ENCODE measurements at regions not wholly inside any gene's neighbourhood (a gene's known extent, or its start where the extent isn't known, plus 50 kb on each side); places are given as distances from the start of the nearest gene placed in this dataset.

DNA sequence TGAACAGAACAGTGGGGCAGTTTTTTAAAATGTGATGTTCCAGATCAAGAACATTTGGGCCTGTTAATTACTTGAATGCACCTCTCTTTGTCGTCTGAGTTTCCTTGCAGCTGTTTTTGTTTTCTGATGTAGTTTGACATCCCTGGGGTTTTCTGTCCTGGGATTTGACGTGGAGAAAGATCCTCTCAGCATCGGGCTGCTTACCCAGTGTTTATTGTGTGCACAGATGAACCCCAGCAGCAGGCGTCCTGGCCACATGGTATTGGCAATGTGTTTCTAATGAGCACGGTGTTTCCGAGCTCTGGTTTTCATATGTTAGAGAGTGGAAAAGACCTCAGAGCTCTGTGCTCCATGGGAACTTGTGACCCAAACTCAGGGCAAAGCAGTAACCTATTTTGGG lies 191.1 kb upstream of the IRX3 start:
- no peak for DNase-seq (ENCODE audit: low read depth)
- H3K4me3 ChIP-seq (ENCODE audit: low read depth, low read length), result no peak overlapping the region
- TF ChIP-seq POLR2A (IDR thresholded peaks at IDR 0.05; ENCODE audit: extremely low read depth, insufficient read length) (no peak), MYC (IDR thresholded peaks at IDR 0.05; ENCODE audit: low read depth, low read length) (no peak)
- TF ChIP-seq, protein P1, sequence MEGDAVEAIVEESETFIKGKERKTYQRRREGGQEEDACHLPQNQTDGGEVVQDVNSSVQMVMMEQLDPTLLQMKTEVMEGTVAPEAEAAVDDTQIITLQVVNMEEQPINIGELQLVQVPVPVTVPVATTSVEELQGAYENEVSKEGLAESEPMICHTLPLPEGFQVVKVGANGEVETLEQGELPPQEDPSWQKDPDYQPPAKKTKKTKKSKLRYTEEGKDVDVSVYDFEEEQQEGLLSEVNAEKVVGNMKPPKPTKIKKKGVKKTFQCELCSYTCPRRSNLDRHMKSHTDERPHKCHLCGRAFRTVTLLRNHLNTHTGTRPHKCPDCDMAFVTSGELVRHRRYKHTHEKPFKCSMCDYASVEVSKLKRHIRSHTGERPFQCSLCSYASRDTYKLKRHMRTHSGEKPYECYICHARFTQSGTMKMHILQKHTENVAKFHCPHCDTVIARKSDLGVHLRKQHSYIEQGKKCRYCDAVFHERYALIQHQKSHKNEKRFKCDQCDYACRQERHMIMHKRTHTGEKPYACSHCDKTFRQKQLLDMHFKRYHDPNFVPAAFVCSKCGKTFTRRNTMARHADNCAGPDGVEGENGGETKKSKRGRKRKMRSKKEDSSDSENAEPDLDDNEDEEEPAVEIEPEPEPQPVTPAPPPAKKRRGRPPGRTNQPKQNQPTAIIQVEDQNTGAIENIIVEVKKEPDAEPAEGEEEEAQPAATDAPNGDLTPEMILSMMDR (IDR thresholded peaks at IDR 0.05; ENCODE audit: low read depth, low read length), result no peak
- TF ChIP-seq, protein P2, sequence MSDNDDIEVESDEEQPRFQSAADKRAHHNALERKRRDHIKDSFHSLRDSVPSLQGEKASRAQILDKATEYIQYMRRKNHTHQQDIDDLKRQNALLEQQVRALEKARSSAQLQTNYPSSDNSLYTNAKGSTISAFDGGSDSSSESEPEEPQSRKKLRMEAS (IDR thresholded peaks at IDR 0.05; ENCODE audit: low read depth, low read length), result no peak

DNA sequence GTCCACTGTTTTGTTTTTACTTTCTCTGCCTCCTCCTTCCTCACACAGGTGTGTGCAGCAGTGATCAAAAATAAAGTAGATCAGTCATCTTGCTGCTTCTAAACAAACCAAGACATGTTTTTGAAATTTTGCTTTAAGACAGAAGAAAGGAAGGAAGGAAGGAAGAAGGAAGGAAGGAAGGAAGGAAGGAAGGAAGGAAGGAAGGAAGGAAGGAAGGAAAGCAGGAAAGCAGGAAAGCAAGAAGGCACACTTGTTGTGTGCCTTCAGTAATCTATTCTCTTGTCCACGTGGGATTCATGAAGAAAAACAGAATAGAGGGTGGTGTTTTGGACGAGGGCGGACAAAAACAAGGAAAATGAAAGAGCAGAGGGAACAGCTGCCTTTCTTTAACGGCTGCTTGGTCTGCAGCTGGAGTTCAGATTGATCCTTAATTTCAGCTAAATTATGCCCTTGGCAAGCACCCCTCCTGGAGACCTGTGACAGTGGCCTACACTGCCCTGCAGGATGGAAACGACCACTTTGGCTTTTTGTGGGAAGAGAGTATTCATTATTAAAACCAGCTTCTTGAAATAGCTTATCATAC lies 188.5 kb upstream of the IRX3 start:
- TF ChIP-seq MYC (IDR thresholded peaks at IDR 0.05; ENCODE audit: low read depth, low read length), result no peak
- TF ChIP-seq, protein P2 (IDR thresholded peaks at IDR 0.05; ENCODE audit: low read depth, low read length), result no peak
- TF ChIP-seq POLR2A (IDR thresholded peaks at IDR 0.05; ENCODE audit: extremely low read depth, insufficient read length), result no peak
- TF ChIP-seq, protein P1 (IDR thresholded peaks at IDR 0.05; ENCODE audit: low read depth, low read length), result no peak
- no peak overlapping the region for H3K4me3 ChIP-seq (ENCODE audit: low read depth, low read length)
- DNase-seq (ENCODE audit: low read depth), result no peak

DNA sequence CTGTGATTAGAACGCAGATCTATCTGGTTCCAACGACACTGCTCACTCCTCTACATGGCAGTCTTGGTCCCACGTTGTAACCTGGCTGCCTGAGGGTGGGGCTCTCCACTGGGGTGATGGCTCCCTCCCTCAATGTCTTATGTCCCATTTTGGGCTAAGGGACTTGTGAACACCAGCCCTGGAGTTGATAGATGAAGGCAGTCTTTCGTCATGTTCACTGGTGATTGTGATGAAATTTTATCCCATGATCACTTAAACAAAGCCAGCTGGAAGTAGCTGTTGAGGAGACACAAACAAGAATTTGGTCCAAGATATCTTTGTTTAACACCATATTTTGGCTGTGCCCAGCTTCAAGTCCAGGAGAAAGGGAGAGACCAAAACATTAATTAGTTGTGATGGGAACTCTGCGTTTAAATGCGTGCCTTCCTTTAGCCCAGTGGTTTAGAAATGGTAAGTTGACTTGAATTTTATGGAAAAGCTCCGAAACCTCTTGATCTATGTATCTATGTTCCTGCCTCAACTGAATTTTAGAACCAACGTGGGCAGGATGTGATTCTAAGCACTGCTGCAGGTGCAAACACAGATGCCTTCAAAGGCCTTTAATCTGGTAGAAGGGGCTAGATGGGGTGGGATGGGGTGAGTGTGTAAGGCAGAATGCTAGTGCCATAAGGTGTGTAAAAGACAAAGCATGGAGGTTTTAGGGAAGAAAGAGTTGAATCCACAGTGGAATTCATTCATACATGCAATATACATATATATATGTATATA lies 186.8 kb upstream of the IRX3 start:
- no peak for DNase-seq (ENCODE audit: low read depth)
- no peak overlapping the region for H3K4me3 ChIP-seq (ENCODE audit: low read depth, low read length)
- TF ChIP-seq, protein P2 (IDR thresholded peaks at IDR 0.05; ENCODE audit: low read depth, low read length), result no peak
- TF ChIP-seq, protein P1 (IDR thresholded peaks at IDR 0.05; ENCODE audit: low read depth, low read length), result no peak
- TF ChIP-seq MYC (IDR thresholded peaks at IDR 0.05; ENCODE audit: low read depth, low read length) (no peak), POLR2A (IDR thresholded peaks at IDR 0.05; ENCODE audit: extremely low read depth, insufficient read length) (no peak)

DNA sequence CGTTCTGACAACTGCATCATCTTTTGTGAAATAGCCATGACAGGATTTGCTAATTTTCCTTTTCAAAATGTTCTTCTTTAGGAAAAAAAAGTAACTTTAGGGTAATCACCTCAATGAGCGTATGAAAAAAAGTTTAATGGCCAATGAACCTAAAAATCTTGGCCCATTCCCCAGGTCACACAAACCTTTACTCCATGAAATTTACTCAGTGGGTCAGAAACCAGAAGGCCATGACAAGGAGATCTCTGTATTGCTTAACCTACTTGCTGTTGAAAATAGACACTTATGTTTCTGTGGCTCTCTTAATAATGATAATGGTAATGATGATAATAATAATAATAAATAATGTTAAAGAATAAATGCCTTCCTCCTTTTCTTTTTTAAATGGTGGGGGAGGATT lies 180.8 kb upstream of the IRX3 start:
- no peak for DNase-seq (ENCODE audit: low read depth)
- H3K4me3 ChIP-seq (ENCODE audit: low read depth, low read length), result no peak overlapping the region
- TF ChIP-seq POLR2A (IDR thresholded peaks at IDR 0.05; ENCODE audit: extremely low read depth, insufficient read length) (no peak), MYC (IDR thresholded peaks at IDR 0.05; ENCODE audit: low read depth, low read length) (no peak)
- TF ChIP-seq, protein P1 (IDR thresholded peaks at IDR 0.05; ENCODE audit: low read depth, low read length), result no peak
- TF ChIP-seq, protein P2 (IDR thresholded peaks at IDR 0.05; ENCODE audit: low read depth, low read length), result no peak

DNA sequence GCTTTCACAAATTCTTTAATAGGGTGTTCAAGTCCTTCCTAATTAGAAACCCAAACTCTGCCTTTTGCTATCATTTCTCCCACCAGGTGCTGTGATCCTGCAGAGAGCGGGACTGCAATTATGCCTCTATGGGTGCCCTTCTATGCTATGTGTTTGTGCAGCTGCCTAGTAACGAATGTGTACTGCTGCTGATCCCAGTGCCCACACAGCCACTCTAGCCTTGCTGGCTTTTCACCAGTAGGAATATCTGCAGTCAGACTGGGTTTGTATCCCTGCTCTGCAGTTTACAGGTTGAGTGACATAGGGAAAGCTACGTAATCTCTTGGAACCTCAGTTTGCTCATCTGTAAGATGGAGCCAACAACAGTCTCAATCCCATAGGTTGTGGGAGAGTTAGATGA lies 179.6 kb upstream of the IRX3 start:
- H3K4me3 ChIP-seq (ENCODE audit: low read depth, low read length), result no peak overlapping the region
- TF ChIP-seq POLR2A (IDR thresholded peaks at IDR 0.05; ENCODE audit: extremely low read depth, insufficient read length) (no peak), MYC (IDR thresholded peaks at IDR 0.05; ENCODE audit: low read depth, low read length) (no peak)
- TF ChIP-seq, protein P1 (IDR thresholded peaks at IDR 0.05; ENCODE audit: low read depth, low read length), result no peak
- TF ChIP-seq, protein P2 (IDR thresholded peaks at IDR 0.05; ENCODE audit: low read depth, low read length), result no peak
- no peak for DNase-seq (ENCODE audit: low read depth)
